ENCODE measurements at regions not wholly inside any gene's neighbourhood (a gene's known extent, or its start where the extent isn't known, plus 50 kb on each side); places are given as distances from the start of the nearest gene placed in this dataset.

GRCh38 chr9:126084696-126085095 is 241.9 kb upstream of the MVB12B start:
- Histone ChIP-seq H4K5ac (ENCODE audit: insufficient read length, low read depth, low read length) (no peak overlapping the region), H3K9ac (replicated peaks in 1 of 4; ENCODE audit: extremely low read depth in 1 of 4, low read depth in 3 of 4, low read length in 3 of 4) (no peak overlapping the region), H3K4ac (replicated peaks; ENCODE audit: insufficient read length, low read depth, low read length) (no peak overlapping the region), H3K4me2 (ENCODE audit: insufficient read depth in 1 of 2, low read depth in 2 of 2, low read length in 2 of 2) (no peak overlapping the region), H3K4me3 (ENCODE audit: extremely low read depth in 1 of 4, insufficient read depth in 2 of 4, low read depth in 3 of 4, low read length in 4 of 4) (no peak overlapping the region), H4K8ac (ENCODE audit: extremely low read depth, insufficient read depth, low read length) (no peak overlapping the region), H3K79me2 (ENCODE audit: control insufficient read depth in 1 of 2, insufficient read depth in 2 of 2, low read length in 2 of 2) (no peaks in the 10 kb centered on the region), H3K23me2 (ENCODE audit: low read depth, low read length) (no peaks in the 10 kb centered on the region), H2BK12ac (ENCODE audit: low read depth, low read length) (no peak overlapping the region), H4K91ac (replicated peaks; ENCODE audit: insufficient read length, low read length) (no peak overlapping the region), H3K9me3 (ENCODE audit: insufficient read depth in 2 of 2, low read depth in 1 of 2, low read length in 1 of 2) (peaks cover 0 to 2% of the 10 kb centered on the region in 2 experiments; a peak in 1 of 4 replicates), H4K20me1 (replicated peaks in 1 of 2; ENCODE audit: control insufficient read depth in 1 of 2, insufficient read depth in 2 of 2, low read length in 2 of 2) (peaks cover 0 to 2% of the 10 kb centered on the region in 2 experiments), H2BK120ac (replicated peaks; ENCODE audit: low read depth, low read length) (no peak overlapping the region), H3K14ac (ENCODE audit: insufficient read length) (no peak overlapping the region), H2BK20ac (ENCODE audit: low read length) (no peak overlapping the region), H3K27ac (ENCODE audit: low read depth, low read length) (no peak overlapping the region), H2AFZ (ENCODE audit: low read length) (no peak overlapping the region), H2BK5ac (ENCODE audit: low read depth, low read length) (no peak overlapping the region), H3K4me1 (replicated peaks in 1 of 4; ENCODE audit: control insufficient read depth in 3 of 4, insufficient read depth in 4 of 4, low read length in 3 of 4) (no peaks in the 10 kb centered on the region), H3K23ac (ENCODE audit: insufficient read length) (no peak overlapping the region), H3K18ac (ENCODE audit: extremely low read depth, low read length) (no peak overlapping the region), H3K79me1 (ENCODE audit: low read depth, low read length) (no peaks in the 10 kb centered on the region), H2AK5ac (ENCODE audit: low read depth, low read length) (no peak overlapping the region), H3K36me3 (ENCODE audit: control insufficient read depth in 2 of 4, insufficient read depth in 4 of 4, low read length in 3 of 4) (no peaks in the 10 kb centered on the region), H2BK15ac (ENCODE audit: low read length) (no peak overlapping the region), H3K56ac (replicated peaks; ENCODE audit: insufficient read length, low read depth, low read length) (no peak overlapping the region), H3K27me3 (replicated peaks in 1 of 4; ENCODE audit: control insufficient read depth in 3 of 4, extremely low read depth in 1 of 4, insufficient read depth in 3 of 4, low read length in 3 of 4) (no peaks in the 10 kb centered on the region)
- DNase-seq (ENCODE audit: low read depth in 1 of 2, low spot score in 2 of 2) (no peak), FAIRE-seq (no peak)
- 88% methylated on average over 8 of the region's 8 CpGs; no CpG with 5 or more reads in 1 of the 2 experiments for WGBS, 2 experiments (ENCODE audit: extremely low coverage in 1 of 2, insufficient coverage in 1 of 2, insufficient read length in 1 of 2, insufficient replicate concordance in 2 of 2, low coverage in 1 of 2, low lambda C conversion rate in 2 of 2, missing lambda C conversion rate in 1 of 2)
- CTCF ChIA-PET (ENCODE audit: partially characterized antibody): interaction anchor here (1.2 kb wide), 1 partner anchor 35 kb away, joined by 3 read pairs; no protein-coding TSS in a partner anchor
- POLR2A ChIA-PET (ENCODE audit: partially characterized antibody): no interaction called here
- TF ChIP-seq YY1 (IDR thresholded peaks at IDR 0.05; ENCODE audit: low read depth, low read length) (no peak), ZNF274 (IDR thresholded peaks at IDR 0.05; ENCODE audit: borderline replicate concordance, extremely low read depth, low read length) (no peak), FOSL1 (IDR thresholded peaks at IDR 0.05; ENCODE audit: insufficient read depth, low read depth, low read length) (no peak), CREB1 (IDR thresholded peaks at IDR 0.05) (no peak), CHD2 (IDR thresholded peaks at IDR 0.05; ENCODE audit: low read length) (no peak), CEBPB (IDR thresholded peaks at IDR 0.05; ENCODE audit: low read depth, low read length) (no peak), GTF2F1 (IDR thresholded peaks at IDR 0.05; ENCODE audit: borderline replicate concordance, low read depth, low read length) (no peak), E2F6 (IDR thresholded peaks at IDR 0.05) (no peak)
